MM.1S (cell line): ENCODE measurements at regions not wholly inside any gene's neighbourhood (a gene's known extent, or its start where the extent isn't known, plus 50 kb on each side); places are given as distances from the start of the nearest gene placed in this dataset.

Source experiments
- DNase-seq: peaks from one replicate; pipeline ENCODE4 v3.0.0-alpha.2; 2015
- H2AFZ ChIP-seq: fragments of 300-600 bp; sonication (generic); 2 replicates; pipeline ENCODE4 v1.6.0; 2016; ENCODE audit warnings: antibody characterized with exemption, low read length
- H3F3A ChIP-seq: fragments of 300-600 bp; sonication (generic); 2 replicates; pipeline ENCODE4 v1.6.1; 2016; ENCODE audit warnings: mild to moderate bottlenecking, antibody characterized with exemption, low read length, moderate library complexity, mixed read lengths; ENCODE audit not compliant: insufficient read depth
- H3K27ac ChIP-seq: fragments of 300-600 bp; sonication (generic); 2 replicates; pipeline ENCODE4 v1.5.1; 2016; ENCODE audit warnings: mild to moderate bottlenecking, low read length
- H3K27me3 ChIP-seq: fragments of 300-600 bp; sonication (generic); replicated peaks from 2 replicates; pipeline ENCODE4 v1.6.0; 2016; ENCODE audit warnings: low read length; ENCODE audit not compliant: insufficient read depth
- H3K36me3 ChIP-seq: fragments of 300-600 bp; sonication (generic); replicated peaks from 2 replicates; pipeline ENCODE4 v1.6.1; 2016; ENCODE audit warnings: mild to moderate bottlenecking, low read length, mixed read lengths; ENCODE audit not compliant: insufficient read depth
- H3K4me1 ChIP-seq: fragments of 300-600 bp; sonication (generic); 2 replicates; pipeline ENCODE4 v1.6.1; 2016; ENCODE audit warnings: low read length, mixed read lengths
- H3K4me2 ChIP-seq: fragments of 300-600 bp; sonication (generic); 2 replicates; pipeline ENCODE4 v1.6.0; 2016; ENCODE audit warnings: low read depth, low read length
- H3K4me3 ChIP-seq: fragments of 300-600 bp; sonication (generic); 2 replicates; pipeline ENCODE4 v1.5.1; 2016; ENCODE audit warnings: low read length, mixed read lengths
- H3K79me2 ChIP-seq: fragments of 300-600 bp; sonication (generic); 2 replicates; pipeline ENCODE4 v1.6.1; 2016; ENCODE audit warnings: mixed run types, low read length, mixed read lengths
- H3K9ac ChIP-seq: fragments of 300-600 bp; sonication (generic); 2 replicates; pipeline ENCODE4 v1.6.1; 2016; ENCODE audit warnings: low read length, mixed read lengths
- H3K9me2 ChIP-seq: fragments of 300-600 bp; sonication (generic); replicated peaks from 2 replicates; pipeline ENCODE4 v1.6.1; 2016; ENCODE audit warnings: mild to moderate bottlenecking, low read length, mixed read lengths; ENCODE audit not compliant: insufficient read depth
- H3K9me3 ChIP-seq: fragments of 300-600 bp; sonication (generic); replicated peaks from 2 replicates; pipeline ENCODE4 v1.6.1; 2016; ENCODE audit warnings: mild to moderate bottlenecking, low read length, mixed read lengths; ENCODE audit not compliant: insufficient read depth
- H4K20me1 ChIP-seq: fragments of 300-600 bp; sonication (generic); 2 replicates; pipeline ENCODE4 v1.6.1; 2016; ENCODE audit warnings: mild to moderate bottlenecking, low read length, moderate library complexity, mixed read lengths; ENCODE audit not compliant: insufficient read depth
- EZH2 ChIP-seq: fragments of 300-600 bp; sonication (generic); optimal IDR thresholded peaks from 2 replicates; pipeline ENCODE3; 2017; ENCODE audit warnings: low read depth, mild to moderate bottlenecking, antibody characterized with exemption, low read length, mixed read lengths
- EZH2phosphoT487 ChIP-seq: fragments of 300-600 bp; sonication (generic); IDR thresholded peaks from 2 replicates; pipeline ENCODE4 v1.6.1; 2018; ENCODE audit warnings: antibody characterized with exemption, low read length
- TF ChIP-seq, protein P1 (sequence below): fragments of 300-600 bp; sonication (generic); IDR thresholded peaks from 2 replicates; pipeline ENCODE4 v1.5.1; 2016; ENCODE audit warnings: antibody characterized with exemption, low read length, mixed read lengths

GRCh38 chr10:1872151-1872726 lies 134.9 kb upstream of the ADARB2 start:
- H2AFZ ChIP-seq: no peak overlapping the region
- H3K27ac ChIP-seq: no peak overlapping the region
- H3K36me3 ChIP-seq: no peaks in the 10 kb centered on the region
- no peak overlapping the region for H3K4me2 ChIP-seq
- H3K27me3 ChIP-seq: no peaks in the 10 kb centered on the region
- no peaks in the 10 kb centered on the region for H4K20me1 ChIP-seq
- H3K79me2 ChIP-seq: no peaks in the 10 kb centered on the region
- no peaks in the 10 kb centered on the region for H3K4me1 ChIP-seq
- no peak for TF ChIP-seq EZH2phosphoT487
- TF ChIP-seq, protein P1, sequence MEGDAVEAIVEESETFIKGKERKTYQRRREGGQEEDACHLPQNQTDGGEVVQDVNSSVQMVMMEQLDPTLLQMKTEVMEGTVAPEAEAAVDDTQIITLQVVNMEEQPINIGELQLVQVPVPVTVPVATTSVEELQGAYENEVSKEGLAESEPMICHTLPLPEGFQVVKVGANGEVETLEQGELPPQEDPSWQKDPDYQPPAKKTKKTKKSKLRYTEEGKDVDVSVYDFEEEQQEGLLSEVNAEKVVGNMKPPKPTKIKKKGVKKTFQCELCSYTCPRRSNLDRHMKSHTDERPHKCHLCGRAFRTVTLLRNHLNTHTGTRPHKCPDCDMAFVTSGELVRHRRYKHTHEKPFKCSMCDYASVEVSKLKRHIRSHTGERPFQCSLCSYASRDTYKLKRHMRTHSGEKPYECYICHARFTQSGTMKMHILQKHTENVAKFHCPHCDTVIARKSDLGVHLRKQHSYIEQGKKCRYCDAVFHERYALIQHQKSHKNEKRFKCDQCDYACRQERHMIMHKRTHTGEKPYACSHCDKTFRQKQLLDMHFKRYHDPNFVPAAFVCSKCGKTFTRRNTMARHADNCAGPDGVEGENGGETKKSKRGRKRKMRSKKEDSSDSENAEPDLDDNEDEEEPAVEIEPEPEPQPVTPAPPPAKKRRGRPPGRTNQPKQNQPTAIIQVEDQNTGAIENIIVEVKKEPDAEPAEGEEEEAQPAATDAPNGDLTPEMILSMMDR: no peak
- no peak for TF ChIP-seq EZH2
- H3K4me3 ChIP-seq: no peak overlapping the region
- no peaks in the 10 kb centered on the region for H3F3A ChIP-seq
- H3K9me2 ChIP-seq: no peaks in the 10 kb centered on the region
- no peak for DNase-seq
- no peak overlapping the region for H3K9ac ChIP-seq
- no peaks in the 10 kb centered on the region for H3K9me3 ChIP-seq

- no peaks in the 10 kb centered on the region for H3K27me3 ChIP-seq
- H3K9me2 ChIP-seq: no peaks in the 10 kb centered on the region
- no peaks in the 10 kb centered on the region for H4K20me1 ChIP-seq
- no peak for DNase-seq
- H3K4me1 ChIP-seq: no peaks in the 10 kb centered on the region
- H3K27ac ChIP-seq: no peak overlapping the region
- no peak overlapping the region for H3K4me3 ChIP-seq
- no peaks in the 10 kb centered on the region for H3K79me2 ChIP-seq
- no peaks in the 10 kb centered on the region for H3K9me3 ChIP-seq
- TF ChIP-seq EZH2phosphoT487 (no peak), EZH2 (no peak)
- TF ChIP-seq, protein P1: no peak
- no peaks in the 10 kb centered on the region for H3K36me3 ChIP-seq
- H3F3A ChIP-seq: no peaks in the 10 kb centered on the region
- no peak overlapping the region for H3K4me2 ChIP-seq
- no peak overlapping the region for H3K9ac ChIP-seq
- H2AFZ ChIP-seq: no peak overlapping the region
These were observed 133.2 kb upstream of the ADARB2 start for GRCh38 chr10:1870491-1870890.

DNA sequence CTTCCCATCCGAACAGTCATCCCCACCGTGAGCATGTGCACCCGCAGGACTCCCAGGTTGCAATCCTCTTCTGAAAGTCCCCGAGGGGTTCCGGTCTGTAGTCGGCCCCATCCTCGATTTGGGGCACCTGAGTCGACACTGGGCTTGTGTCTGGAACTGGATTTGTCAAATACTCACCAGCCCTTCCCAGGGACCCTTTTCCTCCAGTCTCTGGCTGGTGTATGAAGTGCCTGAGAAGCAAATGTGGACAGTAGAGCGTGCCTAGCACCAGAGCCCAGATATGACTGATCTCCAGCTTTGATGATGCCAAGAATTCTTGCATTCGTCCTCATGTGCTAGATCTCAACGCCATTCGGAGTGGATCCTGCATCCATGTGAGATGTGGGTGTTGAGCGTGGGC lies 132.5 kb upstream of the ADARB2 start:
- no peaks in the 10 kb centered on the region for H3K4me1 ChIP-seq
- no peaks in the 10 kb centered on the region for H3K79me2 ChIP-seq

More for the DNA sequence above, 132.5 kb upstream of the ADARB2 start:
- Histone ChIP-seq H3K27ac (no peak overlapping the region), H3K36me3 (no peaks in the 10 kb centered on the region), H4K20me1 (no peaks in the 10 kb centered on the region), H3K4me2 (no peak overlapping the region), H3K9me3 (no peaks in the 10 kb centered on the region), H3K27me3 (no peaks in the 10 kb centered on the region), H3K9me2 (no peaks in the 10 kb centered on the region), H3F3A (no peaks in the 10 kb centered on the region), H3K9ac (no peak overlapping the region), H2AFZ (no peak overlapping the region), H3K4me3 (no peak overlapping the region)
- TF ChIP-seq, protein P1: no peak
- TF ChIP-seq EZH2 (no peak), EZH2phosphoT487 (no peak)
- no peak for DNase-seq
